Kidney epithelial cell (primary cell): ENCODE measurements at regions not wholly inside any gene's neighbourhood (a gene's known extent, or its start where the extent isn't known, plus 50 kb on each side); places are given as distances from the start of the nearest gene placed in this dataset.

Experiments
- DNase-seq: peaks from one replicate; pipeline ENCODE4 v3.0.0-alpha.2; 2010; ENCODE audit warnings: low read depth
- H3K27me3 ChIP-seq: 2 replicates; pipeline ENCODE4 v1.6.0; 2011; ENCODE audit warnings: low read length; ENCODE audit not compliant: control insufficient read depth, insufficient read depth
- H3K36me3 ChIP-seq: 2 replicates; pipeline ENCODE4 v1.5.1; 2011; ENCODE audit warnings: low read length; ENCODE audit not compliant: control insufficient read depth, insufficient read depth
- H3K4me3 ChIP-seq: 2 replicates; pipeline ENCODE4 v1.5.1; 2011; ENCODE audit warnings: low read depth, mild to moderate bottlenecking, control low read depth, low read length
- CTCF ChIP-seq: IDR thresholded peaks from 2 replicates; pipeline ENCODE4 v1.5.1; 2011; ENCODE audit warnings: mild to moderate bottlenecking, moderate library complexity, low read length, control low read depth, inconsistent platforms; ENCODE audit not compliant: insufficient read depth, poor library complexity, severe bottlenecking

DNA sequence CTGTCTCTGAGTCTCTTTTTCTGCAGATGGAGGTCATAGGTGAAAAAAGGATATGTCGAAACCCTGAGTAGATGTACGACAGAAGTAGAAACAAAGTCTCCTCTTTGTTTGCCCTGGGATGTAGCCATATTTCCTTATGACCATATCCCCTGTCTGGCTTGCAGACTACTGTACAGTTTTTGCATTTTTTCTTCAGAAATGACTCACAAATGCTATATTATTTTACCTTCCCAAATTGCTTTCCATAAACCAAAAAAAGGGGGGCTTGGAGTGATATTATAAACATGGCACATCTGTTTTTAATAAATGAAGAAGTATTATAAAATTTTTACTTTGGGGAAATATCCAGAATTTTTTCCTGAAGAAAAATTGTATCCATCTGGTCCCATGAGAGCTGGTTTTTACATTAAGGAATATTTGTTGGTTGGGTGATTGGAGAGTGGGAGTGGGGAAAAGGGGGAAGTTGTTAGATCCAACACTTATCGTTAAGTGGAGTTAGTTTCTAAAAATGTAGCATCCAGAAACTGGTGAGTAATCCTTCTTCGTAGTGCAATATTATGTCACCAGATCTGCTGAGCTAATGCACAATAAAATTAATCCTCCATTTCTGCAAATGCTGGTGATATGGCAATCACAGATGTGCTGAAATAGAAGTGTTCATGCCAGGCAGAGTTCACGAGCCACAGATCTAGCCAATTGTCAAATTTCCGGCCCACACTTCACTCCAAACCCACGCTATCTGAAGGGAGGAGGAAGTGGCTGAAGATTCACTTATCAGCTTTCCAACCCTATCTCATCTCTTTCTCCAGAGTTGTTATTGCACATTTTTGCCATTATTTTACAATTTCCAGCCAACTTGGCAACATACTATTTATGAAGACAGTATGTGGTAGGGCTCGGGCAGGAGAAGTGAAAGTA lies 313.6 kb upstream of the ATP11B start:
- TF ChIP-seq CTCF = no peak
- no peaks in the 10 kb centered on the region for H3K27me3 ChIP-seq
- H3K4me3 ChIP-seq = no peak overlapping the region
- DNase-seq = no peak
- no peaks in the 10 kb centered on the region for H3K36me3 ChIP-seq

- Histone ChIP-seq H3K36me3 (no peaks in the 10 kb centered on the region), H3K4me3 (no peak overlapping the region), H3K27me3 (no peaks in the 10 kb centered on the region)
- no peak for TF ChIP-seq CTCF
- no peak for DNase-seq
These were observed 310.6 kb upstream of the ATP11B start for GRCh38 chr3:182482705-182483104.

DNA sequence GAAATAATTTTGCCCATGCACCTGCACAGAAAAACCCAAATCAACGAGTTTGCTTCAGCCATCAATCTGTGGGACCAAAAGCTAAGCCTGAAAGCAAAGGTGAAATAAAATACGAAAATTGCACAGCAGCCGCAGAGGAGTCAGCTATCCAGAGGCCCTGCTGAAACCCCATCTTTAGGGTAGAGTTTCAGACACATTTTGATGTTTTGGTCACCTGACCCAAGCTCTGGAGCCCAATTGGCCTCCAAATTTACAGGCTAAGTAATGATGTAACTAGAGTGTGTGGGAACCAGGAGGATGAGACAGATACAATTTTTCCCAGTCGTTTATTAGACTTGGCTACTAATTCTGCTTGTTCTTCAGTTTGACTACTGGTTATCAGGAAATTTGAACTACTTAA lies 308.6 kb upstream of the ATP11B start:
- H3K4me3 ChIP-seq = no peak overlapping the region
- TF ChIP-seq CTCF = no peak

GRCh38 chr3:182485301-182485700 lies 308.0 kb upstream of the ATP11B start:
- no peak for TF ChIP-seq CTCF
- no peaks in the 10 kb centered on the region for H3K27me3 ChIP-seq
- H3K4me3 ChIP-seq = no peak overlapping the region
- H3K36me3 ChIP-seq = no peaks in the 10 kb centered on the region
- DNase-seq = no peak

More for the DNA sequence above, 308.6 kb upstream of the ATP11B start:
- no peak for DNase-seq
- Histone ChIP-seq H3K36me3 (no peaks in the 10 kb centered on the region), H3K27me3 (no peaks in the 10 kb centered on the region)

DNA sequence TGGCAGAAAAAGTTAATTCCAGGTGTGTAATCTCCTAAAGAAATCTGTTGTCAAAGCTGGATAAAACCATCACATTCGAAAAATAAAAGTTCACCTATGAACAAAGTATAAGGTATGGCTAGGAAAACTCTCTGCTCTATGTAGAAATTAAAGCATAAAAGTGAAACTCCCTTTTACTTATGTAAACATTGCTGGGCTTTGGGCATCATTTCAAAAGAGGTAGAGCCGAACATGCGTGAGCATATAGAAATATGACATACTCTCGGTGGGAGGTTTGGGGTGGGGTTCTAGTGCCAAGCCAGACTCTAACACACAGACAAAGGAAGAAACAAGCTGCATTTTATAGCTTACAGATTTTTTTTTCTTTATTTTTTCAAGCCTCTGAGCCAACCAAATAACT lies 306.8 kb upstream of the ATP11B start:
- TF ChIP-seq CTCF = no peak
- no peaks in the 10 kb centered on the region for H3K27me3 ChIP-seq
- H3K36me3 ChIP-seq = no peaks in the 10 kb centered on the region
- no peak overlapping the region for H3K4me3 ChIP-seq
- no peak for DNase-seq

DNA sequence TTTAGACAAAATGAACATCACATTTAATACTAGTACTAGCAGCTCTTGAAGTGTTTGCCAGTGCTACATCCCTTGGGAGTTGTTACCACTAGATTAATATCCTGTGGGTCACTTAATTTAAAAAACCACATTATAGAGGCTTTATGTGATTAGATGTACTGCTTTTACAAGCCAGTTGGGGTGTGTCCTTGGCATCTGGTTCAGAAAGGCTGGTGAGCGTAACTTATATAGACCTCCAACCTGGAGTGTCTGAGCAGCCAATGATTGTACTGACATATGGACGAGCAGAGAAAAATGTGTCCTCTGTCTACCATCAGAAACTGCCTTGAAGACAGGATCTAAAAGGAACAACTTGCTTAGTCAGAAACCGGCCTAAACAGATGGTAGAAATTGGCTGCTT lies 306.2 kb upstream of the ATP11B start:
- Histone ChIP-seq H3K4me3 (no peak overlapping the region), H3K27me3 (no peaks in the 10 kb centered on the region), H3K36me3 (no peaks in the 10 kb centered on the region)
- TF ChIP-seq CTCF = no peak
- no peak for DNase-seq
